ENCODE measurements at regions not wholly inside any gene's neighbourhood (a gene's known extent, or its start where the extent isn't known, plus 50 kb on each side); places are given as distances from the start of the nearest gene placed in this dataset.

- TF ChIP-seq CTCF (IDR thresholded peaks at IDR 0.05) (no peak), POLR2A (IDR thresholded peaks at IDR 0.05) (no peak)
These were observed 208.3 kb downstream of the STK31 start for GRCh38 chr7:23918286-23918685.

Data from sigmoid colon (tissue), 3 donors.